ENCODE measurements at regions not wholly inside any gene's neighbourhood (a gene's known extent, or its start where the extent isn't known, plus 50 kb on each side); places are given as distances from the start of the nearest gene placed in this dataset.

DNA sequence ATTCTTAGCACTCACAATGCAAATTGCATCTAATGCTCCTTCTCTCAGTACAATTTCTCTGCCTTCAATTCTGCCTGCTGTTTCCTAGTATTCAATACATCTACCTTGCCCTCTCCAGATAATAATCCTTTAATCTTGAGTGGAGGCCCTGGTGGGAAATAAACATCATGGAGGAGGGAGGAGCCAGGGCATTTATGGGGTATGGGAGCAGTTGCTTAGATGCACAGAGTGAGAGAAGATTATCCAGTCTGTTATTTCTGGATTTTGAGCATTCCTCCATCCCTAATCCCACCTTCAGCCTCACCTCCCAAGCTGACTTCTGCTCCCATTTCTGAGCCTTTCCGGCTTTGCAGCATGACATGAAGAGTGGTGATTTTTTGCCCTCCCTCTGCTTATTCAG is 127.9 kb upstream of the PPP3CA start:
- TF ChIP-seq MAX (IDR thresholded peaks at IDR 0.05) (no peak), EP300 (IDR thresholded peaks at IDR 0.05; ENCODE audit: borderline replicate concordance) (no peak), ZBTB7A (IDR thresholded peaks at IDR 0.05; ENCODE audit: low read depth) (no peak), TEAD4 (IDR thresholded peaks at IDR 0.05) (no peak), TAF1 (IDR thresholded peaks at IDR 0.05; ENCODE audit: low read depth) (no peak), USF1 (IDR thresholded peaks at IDR 0.05) (no peak), CEBPB (IDR thresholded peaks at IDR 0.05) (no peak)

Measured in Ishikawa (cell line).